ENCODE measurements at regions not wholly inside any gene's neighbourhood (a gene's known extent, or its start where the extent isn't known, plus 50 kb on each side); places are given as distances from the start of the nearest gene placed in this dataset.

DNA sequence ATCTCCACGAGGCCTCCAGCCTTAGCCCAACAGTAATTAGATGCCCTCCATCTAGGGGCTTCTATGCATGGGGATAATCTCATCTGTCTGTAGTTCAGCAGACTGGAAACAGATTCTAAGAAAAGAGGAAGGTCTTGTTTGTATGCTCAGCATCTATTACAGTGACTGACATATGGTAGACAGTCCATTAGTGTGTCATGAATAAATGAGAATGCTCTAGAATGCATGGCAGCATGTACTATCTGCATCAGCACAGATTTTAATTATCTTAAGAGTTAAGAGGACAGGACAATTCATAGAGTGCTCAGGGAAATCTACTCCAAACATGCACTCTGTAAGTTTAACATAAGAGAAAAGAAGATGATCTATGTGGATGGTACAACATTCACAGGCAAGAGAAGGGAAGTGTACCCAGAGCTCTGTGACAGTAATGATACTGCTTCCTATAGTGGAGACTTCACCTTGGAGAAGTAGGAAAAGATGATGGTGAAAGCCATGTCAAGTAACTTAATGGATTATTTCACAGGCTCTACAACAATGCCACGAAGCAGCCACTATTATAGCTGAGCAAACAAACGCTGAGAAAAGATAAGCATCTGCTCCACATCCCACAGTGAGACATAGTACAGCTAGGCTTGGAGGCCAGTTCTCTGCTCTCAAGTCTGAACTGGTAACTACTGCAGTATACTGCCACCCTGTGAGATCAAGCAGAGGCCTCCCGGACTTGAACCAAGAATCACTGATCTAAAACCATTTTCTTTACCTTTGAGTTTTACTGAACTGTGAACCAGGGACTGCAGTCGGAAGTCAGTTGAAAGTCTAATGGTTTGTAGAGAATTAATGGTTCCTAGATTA is 309.2 kb upstream of the SPTLC3 start:
- no peak for DNase-seq (ENCODE audit: extremely low spot score in 2 of 2)
- Histone ChIP-seq H3K27me3 (no peaks in the 10 kb centered on the region), H3K4me3 (no peak overlapping the region), H3K36me3 (no peaks in the 10 kb centered on the region), H3K4me1 (no peaks in the 10 kb centered on the region), H3K27ac (no peak overlapping the region), H3K9me3 (no peaks in the 10 kb centered on the region)
- TF ChIP-seq, protein P1, sequence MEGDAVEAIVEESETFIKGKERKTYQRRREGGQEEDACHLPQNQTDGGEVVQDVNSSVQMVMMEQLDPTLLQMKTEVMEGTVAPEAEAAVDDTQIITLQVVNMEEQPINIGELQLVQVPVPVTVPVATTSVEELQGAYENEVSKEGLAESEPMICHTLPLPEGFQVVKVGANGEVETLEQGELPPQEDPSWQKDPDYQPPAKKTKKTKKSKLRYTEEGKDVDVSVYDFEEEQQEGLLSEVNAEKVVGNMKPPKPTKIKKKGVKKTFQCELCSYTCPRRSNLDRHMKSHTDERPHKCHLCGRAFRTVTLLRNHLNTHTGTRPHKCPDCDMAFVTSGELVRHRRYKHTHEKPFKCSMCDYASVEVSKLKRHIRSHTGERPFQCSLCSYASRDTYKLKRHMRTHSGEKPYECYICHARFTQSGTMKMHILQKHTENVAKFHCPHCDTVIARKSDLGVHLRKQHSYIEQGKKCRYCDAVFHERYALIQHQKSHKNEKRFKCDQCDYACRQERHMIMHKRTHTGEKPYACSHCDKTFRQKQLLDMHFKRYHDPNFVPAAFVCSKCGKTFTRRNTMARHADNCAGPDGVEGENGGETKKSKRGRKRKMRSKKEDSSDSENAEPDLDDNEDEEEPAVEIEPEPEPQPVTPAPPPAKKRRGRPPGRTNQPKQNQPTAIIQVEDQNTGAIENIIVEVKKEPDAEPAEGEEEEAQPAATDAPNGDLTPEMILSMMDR (IDR thresholded peaks at IDR 0.05), result no peak
- TF ChIP-seq POLR2AphosphoS5 (IDR thresholded peaks at IDR 0.05; ENCODE audit: insufficient read depth in 1 of 2, low read depth in 1 of 2), result no peak
- no peak for TF ChIP-seq POLR2A (IDR thresholded peaks at IDR 0.05)
- intact Hi-C loops (cut with DNase I), result no loop called here

DNA sequence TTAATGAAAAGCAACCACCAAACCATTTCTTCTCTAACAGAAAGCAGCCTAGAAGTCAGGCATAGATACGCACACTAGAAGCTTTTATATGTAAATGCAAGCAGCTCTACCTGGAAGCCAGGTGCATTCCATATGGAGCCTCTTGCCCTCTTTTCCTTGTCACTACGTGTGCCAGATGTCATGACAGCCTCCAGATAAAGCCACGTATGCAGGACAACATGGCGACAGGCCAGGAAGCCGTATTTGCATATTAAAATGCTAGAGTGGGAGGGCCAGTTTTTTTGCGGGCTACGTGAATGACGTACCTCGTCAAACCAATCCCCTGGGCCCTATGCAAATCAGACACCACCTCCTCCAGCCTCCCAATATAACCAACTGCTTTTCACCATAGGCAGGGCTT is 308.1 kb upstream of the SPTLC3 start:
- Histone ChIP-seq H3K27me3 (no peaks in the 10 kb centered on the region), H3K36me3 (no peaks in the 10 kb centered on the region), H3K4me3 (no peak overlapping the region), H3K27ac (no peak overlapping the region), H3K4me1 (no peaks in the 10 kb centered on the region), H3K9me3 (no peaks in the 10 kb centered on the region)
- intact Hi-C loops (cut with DNase I), result no loop called here
- TF ChIP-seq, protein P1 (IDR thresholded peaks at IDR 0.05), result no peak
- no peak for TF ChIP-seq POLR2AphosphoS5 (IDR thresholded peaks at IDR 0.05; ENCODE audit: insufficient read depth in 1 of 2, low read depth in 1 of 2)
- TF ChIP-seq POLR2A (IDR thresholded peaks at IDR 0.05), result no peak
- DNase-seq (ENCODE audit: extremely low spot score in 2 of 2), result no peak

DNA sequence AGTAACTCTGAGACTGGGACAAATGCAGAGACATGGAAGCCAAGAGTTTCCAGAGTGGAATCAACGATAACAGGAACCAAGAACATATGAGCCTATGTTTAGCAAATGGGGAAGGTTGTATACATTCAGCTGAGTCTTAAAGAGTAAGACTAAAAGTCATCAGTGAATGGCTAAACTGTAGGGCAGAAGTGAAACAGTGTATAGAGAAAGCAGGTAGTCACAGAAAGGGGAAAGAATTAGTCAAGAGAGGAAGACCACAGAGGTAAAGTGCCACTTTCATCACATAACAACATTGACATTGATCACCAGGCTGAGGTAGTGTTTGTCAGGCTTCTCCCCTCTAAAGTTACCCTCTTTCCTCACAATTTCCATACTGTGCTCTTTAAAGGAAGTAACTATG is 306.5 kb upstream of the SPTLC3 start:
- no peaks in the 10 kb centered on the region for H3K4me1 ChIP-seq
- no peak for DNase-seq (ENCODE audit: extremely low spot score in 2 of 2)
- TF ChIP-seq POLR2AphosphoS5 (IDR thresholded peaks at IDR 0.05; ENCODE audit: insufficient read depth in 1 of 2, low read depth in 1 of 2), result no peak
- TF ChIP-seq POLR2A (IDR thresholded peaks at IDR 0.05), result no peak
- TF ChIP-seq, protein P1 (IDR thresholded peaks at IDR 0.05), result no peak
- intact Hi-C loops (cut with DNase I), result no loop called here
- H3K36me3 ChIP-seq, result no peaks in the 10 kb centered on the region
- H3K27ac ChIP-seq, result no peak overlapping the region
- H3K9me3 ChIP-seq, result no peaks in the 10 kb centered on the region
- H3K27me3 ChIP-seq, result no peaks in the 10 kb centered on the region
- H3K4me3 ChIP-seq, result no peak overlapping the region

DNA sequence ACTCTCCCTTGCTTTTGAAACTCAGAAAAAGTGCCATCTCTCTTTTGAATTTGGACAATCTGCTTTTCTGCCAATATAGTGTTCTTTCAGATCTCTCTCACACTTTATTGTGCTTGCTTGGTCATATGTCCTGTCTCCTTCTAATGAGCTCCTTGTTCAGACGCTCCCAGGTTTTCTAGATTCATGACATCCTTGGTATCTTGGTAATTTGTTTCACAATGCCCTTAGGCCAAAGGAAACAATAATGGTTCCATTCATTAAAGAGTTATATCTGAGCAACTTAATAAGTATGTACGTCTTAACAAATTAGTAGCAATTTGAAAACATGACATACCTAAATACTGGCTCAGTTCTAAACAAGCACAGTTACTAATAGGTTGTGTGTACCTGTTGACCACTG is 293.4 kb upstream of the SPTLC3 start:
- intact Hi-C loops (cut with DNase I), result no loop called here
- Histone ChIP-seq H3K9me3 (no peaks in the 10 kb centered on the region), H3K4me1 (no peaks in the 10 kb centered on the region), H3K27me3 (no peaks in the 10 kb centered on the region), H3K4me3 (no peak overlapping the region), H3K36me3 (no peaks in the 10 kb centered on the region), H3K27ac (no peak overlapping the region)
- TF ChIP-seq POLR2AphosphoS5 (IDR thresholded peaks at IDR 0.05; ENCODE audit: insufficient read depth in 1 of 2, low read depth in 1 of 2) (no peak), POLR2A (IDR thresholded peaks at IDR 0.05) (no peak)
- TF ChIP-seq, protein P1 (IDR thresholded peaks at IDR 0.05), result no peak
- no peak for DNase-seq (ENCODE audit: extremely low spot score in 2 of 2)

GRCh38 chr20:12715991-12716680 is 292.6 kb upstream of the SPTLC3 start:
- Histone ChIP-seq H3K9me3 (no peaks in the 10 kb centered on the region), H3K36me3 (no peaks in the 10 kb centered on the region), H3K27ac (no peak overlapping the region), H3K27me3 (no peaks in the 10 kb centered on the region), H3K4me1 (no peaks in the 10 kb centered on the region), H3K4me3 (no peak overlapping the region)
- TF ChIP-seq, protein P1 (IDR thresholded peaks at IDR 0.05), result no peak
- intact Hi-C loops (cut with DNase I), result no loop called here
- DNase-seq (ENCODE audit: extremely low spot score in 2 of 2), result no peak

Measured in vagina (tissue), 2 donors.